ENCODE measurements at regions not wholly inside any gene's neighbourhood (a gene's known extent, or its start where the extent isn't known, plus 50 kb on each side); places are given as distances from the start of the nearest gene placed in this dataset.

- no peaks in the 10 kb centered on the region for H3K79me1 ChIP-seq (ENCODE audit: low read depth, low read length)
- H4K5ac ChIP-seq (ENCODE audit: insufficient read length, low read depth, low read length), result no peak overlapping the region
- TF ChIP-seq SIRT6 (IDR thresholded peaks at IDR 0.05; ENCODE audit: low read length) (no peak), JUN (IDR thresholded peaks at IDR 0.05; ENCODE audit: low read depth, low read length) (no peak), RAD21 (IDR thresholded peaks at IDR 0.05 in 1 of 2, conservative IDR thresholded peaks at IDR 0.05 in 1 of 2; ENCODE audit: low read depth in 2 of 2, low read length in 2 of 2) (peak; percentile 18 to 36; a peak in 2 of 4 replicates)
- H3K27ac ChIP-seq (ENCODE audit: low read depth, low read length), result no peak overlapping the region
- H4K91ac ChIP-seq (replicated peaks; ENCODE audit: insufficient read length, low read length), result no peak overlapping the region
- CTCF ChIA-PET (ENCODE audit: partially characterized antibody), result interaction anchor here (0.7 to 1.6 kb wide), 4 partner anchors 11 to 445 kb away, joined by 3 to 7 read pairs (median 3); no protein-coding TSS in a partner anchor
- no peak overlapping the region for H3K14ac ChIP-seq (ENCODE audit: insufficient read length)
- no peak overlapping the region for H4K8ac ChIP-seq (ENCODE audit: extremely low read depth, insufficient read depth, low read length)
- no peak overlapping the region for H2AK5ac ChIP-seq (ENCODE audit: low read depth, low read length)
- no peak overlapping the region for H2BK120ac ChIP-seq (replicated peaks; ENCODE audit: low read depth, low read length)
- no peaks in the 10 kb centered on the region for H4K20me1 ChIP-seq (replicated peaks in 1 of 2; ENCODE audit: control insufficient read depth in 1 of 2, insufficient read depth in 2 of 2, low read length in 2 of 2)
- POLR2A ChIA-PET (ENCODE audit: partially characterized antibody), result no interaction called here
- 82% methylated on average over 5 of the region's 5 CpGs; no CpG with 5 or more reads in 1 of the 2 experiments for WGBS, 2 experiments (ENCODE audit: extremely low coverage in 1 of 2, insufficient coverage in 1 of 2, insufficient read length in 1 of 2, insufficient replicate concordance in 2 of 2, low coverage in 1 of 2, low lambda C conversion rate in 2 of 2, missing lambda C conversion rate in 1 of 2)
- H3K56ac ChIP-seq (replicated peaks; ENCODE audit: insufficient read length, low read depth, low read length), result no peak overlapping the region
- no peak overlapping the region for H2BK20ac ChIP-seq (ENCODE audit: low read length)
- no peak overlapping the region for H3K4me3 ChIP-seq (ENCODE audit: extremely low read depth in 1 of 4, insufficient read depth in 2 of 4, low read depth in 3 of 4, low read length in 4 of 4)
- no peak overlapping the region for H2AFZ ChIP-seq (ENCODE audit: low read length)
- no peak for FAIRE-seq
- DNase-seq (ENCODE audit: low read depth in 1 of 2, low spot score in 2 of 2), result no peak
- H3K9ac ChIP-seq (replicated peaks in 1 of 4; ENCODE audit: extremely low read depth in 1 of 4, low read depth in 3 of 4, low read length in 3 of 4), result no peak overlapping the region
- no peaks in the 10 kb centered on the region for H3K23me2 ChIP-seq (ENCODE audit: low read depth, low read length)
- no peaks in the 10 kb centered on the region for H3K79me2 ChIP-seq (ENCODE audit: control insufficient read depth in 1 of 2, insufficient read depth in 2 of 2, low read length in 2 of 2)
- H3K23ac ChIP-seq (ENCODE audit: insufficient read length), result no peak overlapping the region
- H3K9me3 ChIP-seq (ENCODE audit: insufficient read depth in 2 of 2, low read depth in 1 of 2, low read length in 1 of 2), result no peaks in the 10 kb centered on the region
- H3K4me1 ChIP-seq (replicated peaks in 1 of 4; ENCODE audit: control insufficient read depth in 3 of 4, insufficient read depth in 4 of 4, low read length in 3 of 4), result no peaks in the 10 kb centered on the region
- H3K18ac ChIP-seq (ENCODE audit: extremely low read depth, low read length), result no peak overlapping the region
- no peak overlapping the region for H2BK15ac ChIP-seq (ENCODE audit: low read length)
- no peaks in the 10 kb centered on the region for H3K27me3 ChIP-seq (replicated peaks in 1 of 4; ENCODE audit: control insufficient read depth in 3 of 4, extremely low read depth in 1 of 4, insufficient read depth in 3 of 4, low read length in 3 of 4)
- H3K4ac ChIP-seq (replicated peaks; ENCODE audit: insufficient read length, low read depth, low read length), result no peak overlapping the region
- H3K36me3 ChIP-seq (ENCODE audit: control insufficient read depth in 2 of 4, insufficient read depth in 4 of 4, low read length in 3 of 4), result no peaks in the 10 kb centered on the region
- H2BK5ac ChIP-seq (ENCODE audit: low read depth, low read length), result no peak overlapping the region
- no peak overlapping the region for H2BK12ac ChIP-seq (ENCODE audit: low read depth, low read length)
- H3K4me2 ChIP-seq (ENCODE audit: insufficient read depth in 1 of 2, low read depth in 2 of 2, low read length in 2 of 2), result no peak overlapping the region
These were observed 605.0 kb upstream of the TBL1XR1 start for GRCh38 chr3:177802151-177802900.
